DND-41 (cell line): ENCODE measurements at regions not wholly inside any gene's neighbourhood (a gene's known extent, or its start where the extent isn't known, plus 50 kb on each side); places are given as distances from the start of the nearest gene placed in this dataset.

Source experiments
- ATAC-seq: fragments of 200-7000 bp; cut with Tn5 transposase; 3 replicates; pipeline ENCODE4 v1.9.1; 2021; ENCODE audit warnings: low read depth; ENCODE audit not compliant: insufficient read depth
- DNase-seq: peaks from one replicate; pipeline ENCODE4 v3.0.0-alpha.2; 2020
- H2AFZ ChIP-seq: 2 replicates; pipeline ENCODE4 v1.6.0; 2012; ENCODE audit warnings: low read depth, low read length
- H3K27ac ChIP-seq: 2 replicates; pipeline ENCODE4 v1.5.1; 2012; ENCODE audit warnings: low read length, inconsistent platforms
- H3K27me3 ChIP-seq: fragments of 200-600 bp; sonication (generic); 2 replicates; pipeline ENCODE4 v1.6.0; 2012; ENCODE audit warnings: low read length, mild to moderate bottlenecking, inconsistent platforms; ENCODE audit not compliant: insufficient read depth, poor library complexity
- H3K36me3 ChIP-seq: 2 replicates; pipeline ENCODE4 v1.5.1; 2012; ENCODE audit warnings: low read length, inconsistent platforms; ENCODE audit not compliant: insufficient read depth
- H3K4me1 ChIP-seq: 2 replicates; pipeline ENCODE4 v1.5.1; 2012; ENCODE audit warnings: mild to moderate bottlenecking, low read length; ENCODE audit not compliant: insufficient read depth
- H3K4me2 ChIP-seq: 2 replicates; pipeline ENCODE4 v1.6.0; 2012; ENCODE audit warnings: mild to moderate bottlenecking, moderate library complexity, low read length, inconsistent platforms; ENCODE audit not compliant: insufficient read depth
- H3K4me3 ChIP-seq, 2 experiments: fragments of 200-600 bp in 1 of 2; shearing (Covaris generic) in 1 of 2; 2 replicates each; pipeline ENCODE4 v1.5.1; 2012 to 2016; ENCODE audit warnings: inconsistent platforms in 2 of 2, low read length in 2 of 2, mild to moderate bottlenecking in 2 of 2, low read depth in 1 of 2, moderate library complexity in 1 of 2
- H3K79me2 ChIP-seq: 2 replicates; pipeline ENCODE4 v1.6.0; 2012; ENCODE audit warnings: low read length, inconsistent platforms; ENCODE audit not compliant: insufficient read depth
- H3K9ac ChIP-seq: 2 replicates; pipeline ENCODE4 v1.6.0; 2012; ENCODE audit warnings: low read depth, mild to moderate bottlenecking, inconsistent platforms, low read length, moderate library complexity
- H3K9me3 ChIP-seq: 2 replicates; pipeline ENCODE4 v1.5.1; 2012; ENCODE audit warnings: low read length, moderate library complexity, mild to moderate bottlenecking, inconsistent platforms; ENCODE audit not compliant: insufficient read depth, severe bottlenecking
- H4K20me1 ChIP-seq: 2 replicates; pipeline ENCODE4 v1.6.0; 2012; ENCODE audit warnings: low read length; ENCODE audit not compliant: insufficient read depth
- CTCF ChIP-seq: IDR thresholded peaks from 2 replicates; pipeline ENCODE4 v1.5.1; 2012; ENCODE audit warnings: borderline replicate concordance, low read length, moderate library complexity, mild to moderate bottlenecking; ENCODE audit not compliant: poor library complexity, severe bottlenecking; ENCODE audit errors: extremely low read depth
- EZH2 ChIP-seq: IDR thresholded peaks from 3 replicates; pipeline ENCODE4 v1.6.1; 2012; ENCODE audit warnings: borderline replicate concordance, low read depth, mild to moderate bottlenecking, moderate library complexity, low read length, inconsistent platforms; ENCODE audit not compliant: severe bottlenecking

GRCh38 chr2:188189356-188189755, 102.3 kb upstream of the GULP1 start:
- no peak overlapping the region for H3K9ac ChIP-seq
- H3K27ac ChIP-seq = no peak overlapping the region
- no peak for DNase-seq
- H3K4me3 ChIP-seq = no peak overlapping the region
- H3K79me2 ChIP-seq = no peaks in the 10 kb centered on the region
- H4K20me1 ChIP-seq = no peaks in the 10 kb centered on the region
- H3K9me3 ChIP-seq = no peaks in the 10 kb centered on the region
- H3K4me2 ChIP-seq = no peak overlapping the region
- H3K27me3 ChIP-seq = no peaks in the 10 kb centered on the region
- TF ChIP-seq CTCF (no peak), EZH2 (no peak)
- ATAC-seq = no peak
- no peak overlapping the region for H2AFZ ChIP-seq
- no peaks in the 10 kb centered on the region for H3K4me1 ChIP-seq
- no peaks in the 10 kb centered on the region for H3K36me3 ChIP-seq

GRCh38 chr2:188193230-188193629, 98.4 kb upstream of the GULP1 start:
- no peak overlapping the region for H3K4me3 ChIP-seq
- H4K20me1 ChIP-seq = no peaks in the 10 kb centered on the region
- ATAC-seq (no peak), DNase-seq (no peak)
- TF ChIP-seq EZH2 (no peak), CTCF (no peak)
- no peak overlapping the region for H2AFZ ChIP-seq
- no peak overlapping the region for H3K9ac ChIP-seq
- H3K27me3 ChIP-seq = no peaks in the 10 kb centered on the region
- no peaks in the 10 kb centered on the region for H3K9me3 ChIP-seq
- H3K79me2 ChIP-seq = no peaks in the 10 kb centered on the region
- no peak overlapping the region for H3K4me2 ChIP-seq
- no peaks in the 10 kb centered on the region for H3K36me3 ChIP-seq
- H3K27ac ChIP-seq = no peak overlapping the region
- no peaks in the 10 kb centered on the region for H3K4me1 ChIP-seq

GRCh38 chr2:188196343-188197008, 95.2 kb upstream of the GULP1 start:
- H3K4me2 ChIP-seq = no peak overlapping the region
- H4K20me1 ChIP-seq = no peaks in the 10 kb centered on the region
- no peak overlapping the region for H2AFZ ChIP-seq
- no peaks in the 10 kb centered on the region for H3K79me2 ChIP-seq
- TF ChIP-seq EZH2 (no peak), CTCF (no peak)
- H3K9me3 ChIP-seq = no peaks in the 10 kb centered on the region
- H3K4me3 ChIP-seq = no peak overlapping the region
- no peak overlapping the region for H3K27ac ChIP-seq
- no peak for DNase-seq
- H3K9ac ChIP-seq = no peak overlapping the region
- no peaks in the 10 kb centered on the region for H3K27me3 ChIP-seq
- H3K36me3 ChIP-seq = no peaks in the 10 kb centered on the region
- no peak for ATAC-seq
- H3K4me1 ChIP-seq = no peaks in the 10 kb centered on the region
